Stomach (tissue), 4 donors: ENCODE measurements at regions not wholly inside any gene's neighbourhood (a gene's known extent, or its start where the extent isn't known, plus 50 kb on each side); places are given as distances from the start of the nearest gene placed in this dataset.

Experiments
- EP300 ChIP-seq: sonication (generic); formaldehyde crosslinking; IDR thresholded peaks from one replicate; pipeline ENCODE4 v1.6.1; 2017; ENCODE audit warnings: antibody characterized with exemption
- POLR2A ChIP-seq, 4 donors: fragments of 450-650 bp; IDR thresholded peaks; one replicate each; pipeline ENCODE4 v1.6.1; 2016; ENCODE audit warnings: antibody characterized with exemption in 4 of 4, control low read depth in 2 of 4, mild to moderate bottlenecking in 1 of 4, moderate library complexity in 1 of 4

GRCh38 chr2:136189221-136189782 is 71.4 kb upstream of the CXCR4 start:
- TF ChIP-seq POLR2A (IDR thresholded peaks at IDR 0.05) (no peak), EP300 (no peak)
